Dermis microvascular lymphatic vessel endothelial cell (primary cell): ENCODE measurements at regions not wholly inside any gene's neighbourhood (a gene's known extent, or its start where the extent isn't known, plus 50 kb on each side); places are given as distances from the start of the nearest gene placed in this dataset.

Source experiments
- DNase-seq, 2 donors: peaks; one replicate each; pipeline versions ENCODE4 v3.0.0 to v3.0.0-alpha.2; 2010; ENCODE audit warnings: low read depth in 2 of 2

DNA sequence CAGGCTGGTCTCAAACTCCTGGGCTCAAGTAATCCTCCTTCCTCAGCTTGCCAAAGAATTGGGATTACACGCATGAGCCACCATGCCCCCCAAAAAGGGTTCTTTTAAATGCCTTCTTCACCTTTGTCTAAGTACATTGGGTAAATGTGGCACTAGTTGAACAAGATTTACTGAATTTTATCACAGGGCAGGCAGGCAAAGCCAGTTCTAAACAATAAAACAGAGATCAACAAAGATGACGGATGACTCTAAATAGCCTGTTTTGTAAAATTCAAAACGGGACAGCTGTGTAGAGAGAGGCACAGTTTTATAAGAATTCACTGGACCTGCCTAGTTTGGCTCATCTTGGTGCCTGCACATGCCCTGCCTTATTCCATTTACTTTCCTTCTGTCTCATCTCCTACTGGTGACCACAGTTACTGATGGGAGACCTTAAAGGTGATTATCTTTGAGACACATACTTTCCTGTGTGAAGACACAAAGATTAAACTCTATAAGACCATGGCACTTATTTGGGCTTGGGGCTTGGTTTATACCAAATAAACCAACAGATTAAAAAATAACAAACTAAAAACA is 149.6 kb upstream of the DMRT1 start:
- no peak for DNase-seq

- no peak for DNase-seq
Observed at GRCh38 chr9:692636-693129, 148.8 kb upstream of the DMRT1 start.

DNA sequence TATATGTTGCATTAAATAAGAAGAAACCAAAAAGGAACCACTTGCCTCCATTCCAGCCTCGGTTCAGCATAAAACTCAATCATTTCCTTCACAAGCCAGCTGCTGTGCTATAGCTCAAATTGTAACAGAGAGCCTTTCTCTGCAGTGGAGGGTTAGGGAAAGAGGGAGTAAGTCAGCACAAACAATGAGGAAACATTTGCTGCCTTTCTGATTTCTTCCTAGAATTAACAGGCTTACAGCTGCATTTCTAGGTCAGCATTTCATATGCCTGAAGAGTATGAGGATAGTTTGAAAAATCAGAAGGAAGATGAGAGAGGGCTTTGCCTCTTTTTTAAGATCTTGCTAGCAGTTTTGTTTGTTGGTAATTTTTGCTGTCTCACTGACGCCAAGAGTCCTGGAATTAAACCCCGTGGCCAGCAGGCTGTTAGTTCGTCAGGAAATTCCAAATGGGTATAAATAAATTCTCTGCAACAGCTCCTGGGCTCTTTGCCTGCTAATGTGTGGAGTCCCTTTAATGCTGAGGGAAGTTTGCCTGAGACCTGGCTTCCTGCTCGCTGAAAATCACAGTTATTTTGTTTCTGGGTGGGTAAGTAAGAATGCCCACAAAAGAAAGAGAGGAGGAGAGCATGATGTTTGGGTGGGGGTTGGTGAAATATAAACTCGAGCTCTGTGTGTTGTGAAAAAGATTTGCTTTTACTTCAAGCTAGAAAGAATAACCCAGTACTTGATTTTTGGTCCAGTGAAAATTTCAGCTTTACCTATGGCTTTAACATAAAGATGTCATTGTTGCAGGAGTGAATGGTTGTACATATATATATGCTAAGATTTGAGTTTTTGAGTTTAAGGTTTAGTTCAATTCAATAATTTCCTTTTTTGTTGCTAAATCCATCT is 148.1 kb upstream of the DMRT1 start:
- DNase-seq: peak; percentile 77 to 92

DNA sequence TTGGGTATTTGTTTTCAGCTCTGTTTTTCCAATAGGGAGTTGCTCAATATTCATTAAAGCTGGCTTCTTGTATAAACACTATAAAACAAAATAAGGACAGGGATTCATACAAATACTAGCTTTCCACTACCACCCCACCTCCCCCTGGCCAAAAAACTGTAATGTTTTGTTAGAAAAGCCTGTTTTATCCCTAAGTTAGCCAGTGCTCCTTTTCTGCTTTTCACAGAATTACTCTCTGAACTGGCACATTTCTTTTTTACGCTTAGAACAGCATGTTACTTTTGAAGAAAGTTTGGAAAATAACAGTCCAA is 147.4 kb upstream of the DMRT1 start:
- no peak for DNase-seq

- DNase-seq: peak; percentile 72 to 97
Observed at GRCh38 chr9:694403-695154, 146.9 kb upstream of the DMRT1 start.

GRCh38 chr9:695252-695651 is 146.2 kb upstream of the DMRT1 start:
- DNase-seq: no peak

GRCh38 chr9:696332-697323 is 144.9 kb upstream of the DMRT1 start:
- peak in 1 of 2 donors; percentile 83 for DNase-seq

- DNase-seq: peak in 1 of 2 donors; percentile 52
Observed at GRCh38 chr9:698276-698675, 143.2 kb upstream of the DMRT1 start.

GRCh38 chr9:698954-699353 is 142.5 kb upstream of the DMRT1 start:
- no peak for DNase-seq

DNA sequence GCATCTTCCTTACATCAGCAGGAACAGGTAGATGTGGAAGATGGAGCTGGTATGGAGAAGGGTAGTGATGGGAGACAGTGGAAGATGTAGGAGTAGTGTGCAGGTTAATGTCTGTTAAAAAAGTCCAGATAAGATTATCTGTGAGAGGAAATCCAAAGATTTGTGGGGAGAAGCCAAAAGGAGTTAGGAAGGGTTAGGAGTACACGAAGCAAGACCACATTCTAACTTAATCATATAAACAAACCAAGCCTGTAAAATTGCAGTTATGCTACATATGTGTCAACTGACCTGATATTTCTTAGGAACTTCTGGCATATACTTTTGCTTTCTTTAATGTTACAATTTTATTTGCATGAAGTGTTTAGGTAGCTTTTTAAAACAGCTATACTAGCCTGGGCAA is 142.1 kb upstream of the DMRT1 start:
- no peak for DNase-seq

GRCh38 chr9:700365-701282 is 140.9 kb upstream of the DMRT1 start:
- DNase-seq: no peak

DNA sequence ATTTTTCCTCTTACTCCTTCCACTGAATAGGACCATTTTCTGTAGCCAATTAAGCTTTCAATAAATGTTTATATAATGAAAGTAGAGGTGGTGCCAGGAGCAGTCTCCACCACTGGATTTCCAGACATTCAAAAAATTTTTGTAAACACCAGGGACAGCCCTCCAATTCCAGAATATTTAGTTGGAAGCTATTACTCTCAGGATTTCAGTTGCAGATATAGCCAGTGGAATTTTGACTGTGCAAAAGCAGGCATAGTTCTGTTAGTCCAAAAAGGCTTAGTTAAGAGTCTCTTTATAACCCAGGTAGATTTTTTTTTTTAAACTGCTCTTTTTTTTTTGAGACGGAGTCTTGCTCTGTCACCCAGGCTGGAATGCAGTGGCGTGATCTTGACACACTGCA is 138.1 kb upstream of the DMRT1 start:
- no peak for DNase-seq

- DNase-seq: no peak
Observed at GRCh38 chr9:706073-706472, 135.4 kb upstream of the DMRT1 start.

GRCh38 chr9:706606-707459 is 134.7 kb upstream of the DMRT1 start:
- peak in 1 of 2 donors; percentile 62 for DNase-seq

GRCh38 chr9:708182-708550 is 133.3 kb upstream of the DMRT1 start:
- peak in 1 of 2 donors; percentile 43 for DNase-seq

- peak in 1 of 2 donors; percentile 47 for DNase-seq
Observed at GRCh38 chr9:708551-709432, 132.7 kb upstream of the DMRT1 start.

DNA sequence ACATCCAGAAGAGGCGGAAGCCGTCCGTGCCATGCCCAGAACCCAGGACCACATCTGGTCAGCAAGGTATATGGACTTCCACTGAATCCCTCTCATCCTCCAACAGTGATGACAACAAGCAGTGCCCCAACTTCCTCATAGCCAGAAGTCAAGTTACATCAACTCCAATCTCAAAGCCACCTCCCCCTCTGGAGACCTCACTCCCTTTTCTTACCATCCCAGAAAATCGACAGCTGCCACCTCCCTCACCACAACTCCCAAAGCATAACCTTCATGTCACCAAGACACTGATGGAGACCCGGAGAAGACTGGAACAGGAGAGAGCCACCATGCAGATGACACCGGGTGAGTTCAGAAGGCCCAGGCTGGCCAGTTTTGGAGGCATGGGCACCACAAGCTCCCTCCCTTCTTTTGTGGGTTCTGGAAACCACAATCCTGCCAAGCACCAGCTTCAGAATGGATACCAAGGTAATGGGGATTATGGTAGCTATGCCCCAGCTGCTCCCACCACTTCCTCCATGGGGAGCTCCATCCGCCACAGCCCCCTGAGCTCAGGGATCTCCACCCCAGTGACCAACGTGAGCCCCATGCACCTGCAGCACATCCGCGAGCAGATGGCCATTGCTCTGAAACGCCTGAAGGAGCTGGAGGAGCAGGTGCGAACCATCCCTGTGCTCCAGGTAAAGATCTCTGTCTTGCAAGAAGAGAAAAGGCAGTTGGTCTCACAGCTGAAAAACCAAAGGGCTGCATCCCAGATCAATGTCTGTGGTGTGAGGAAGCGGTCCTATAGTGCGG is 130.3 kb upstream of the DMRT1 start:
- no peak for DNase-seq
